ENCODE measurements at regions not wholly inside any gene's neighbourhood (a gene's known extent, or its start where the extent isn't known, plus 50 kb on each side); places are given as distances from the start of the nearest gene placed in this dataset.

DNA sequence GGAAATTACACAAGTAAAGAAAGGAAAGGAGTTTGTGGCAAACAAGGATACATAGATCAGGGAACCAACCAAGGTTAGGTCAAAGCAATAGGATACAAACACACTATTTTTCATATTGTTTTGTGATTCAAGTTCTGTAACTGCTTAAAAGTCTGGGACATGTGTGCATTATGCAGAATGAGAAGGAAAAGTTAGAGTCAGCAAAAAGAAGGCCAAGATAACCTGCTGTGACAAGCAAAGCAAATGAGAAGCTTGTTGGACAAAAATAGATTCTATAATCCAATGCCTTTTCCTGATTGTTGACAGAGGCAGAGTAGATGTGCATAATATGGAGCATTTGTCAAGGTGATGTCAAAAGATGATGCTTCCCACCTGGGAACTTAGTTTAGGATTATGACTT lies 556.0 kb upstream of the CXADR start:
- no peak overlapping the region for H3K4me3 ChIP-seq
- no peak overlapping the region for H3K27ac ChIP-seq
- no peaks in the 10 kb centered on the region for H3K27me3 ChIP-seq
- H3K4me1 ChIP-seq, result no peaks in the 10 kb centered on the region
- no peaks in the 10 kb centered on the region for H3K9me3 ChIP-seq (replicated peaks)
- H3K36me3 ChIP-seq, result no peaks in the 10 kb centered on the region
- no peak for DNase-seq

DNA sequence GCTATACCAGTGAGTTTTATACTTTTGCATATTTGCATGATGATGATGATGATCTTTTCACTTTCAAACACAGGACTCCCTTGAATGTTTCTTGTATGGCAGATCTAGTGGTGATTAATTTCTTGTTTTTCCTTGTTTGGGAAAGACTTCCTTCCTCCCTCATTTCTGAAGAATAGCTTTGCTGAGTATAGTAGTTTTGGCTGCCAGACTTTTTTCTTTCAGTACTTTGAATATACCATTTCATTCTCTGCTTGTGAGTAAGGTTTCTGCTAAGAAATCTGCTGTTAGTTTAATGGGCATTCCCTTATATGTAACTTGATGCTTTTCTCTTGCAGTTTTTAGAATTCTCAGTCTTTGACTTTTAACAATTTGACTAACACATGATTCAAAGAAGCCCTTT lies 547.4 kb upstream of the CXADR start:
- H3K4me3 ChIP-seq, result no peak overlapping the region
- H3K4me1 ChIP-seq, result no peaks in the 10 kb centered on the region
- no peaks in the 10 kb centered on the region for H3K27me3 ChIP-seq
- no peak overlapping the region for H3K27ac ChIP-seq
- DNase-seq, result no peak
- H3K9me3 ChIP-seq (replicated peaks), result no peaks in the 10 kb centered on the region
- H3K36me3 ChIP-seq, result no peaks in the 10 kb centered on the region

DNA sequence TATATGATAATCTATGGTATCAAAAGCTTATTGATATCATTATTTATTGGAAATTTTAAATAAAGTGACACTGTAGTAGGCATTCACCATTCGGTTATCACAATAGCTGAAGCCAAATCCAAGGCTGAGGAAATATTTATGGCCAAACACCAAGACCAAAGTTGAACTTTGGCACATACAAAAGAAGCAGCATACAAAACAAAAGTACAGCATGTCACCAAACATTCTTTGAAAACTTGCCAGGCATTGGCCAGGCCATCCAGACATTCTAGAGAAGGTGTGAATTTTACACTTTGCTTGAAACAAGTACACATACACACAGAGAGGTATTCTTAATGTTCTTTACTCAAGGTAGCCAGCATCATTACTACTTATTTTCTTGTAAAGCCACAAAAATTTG lies 544.4 kb upstream of the CXADR start:
- no peak for DNase-seq
- no peak overlapping the region for H3K4me3 ChIP-seq
- H3K36me3 ChIP-seq, result no peaks in the 10 kb centered on the region
- H3K27ac ChIP-seq, result no peak overlapping the region
- H3K9me3 ChIP-seq (replicated peaks), result 0 out of 2 replicates have a peak, but pooled peaks cover 2% of the 10 kb centered on the region
- peaks cover 2% of the 10 kb centered on the region; the same call in 1 of the 2 replicates for H3K4me1 ChIP-seq
- H3K27me3 ChIP-seq, result no peaks in the 10 kb centered on the region

DNA sequence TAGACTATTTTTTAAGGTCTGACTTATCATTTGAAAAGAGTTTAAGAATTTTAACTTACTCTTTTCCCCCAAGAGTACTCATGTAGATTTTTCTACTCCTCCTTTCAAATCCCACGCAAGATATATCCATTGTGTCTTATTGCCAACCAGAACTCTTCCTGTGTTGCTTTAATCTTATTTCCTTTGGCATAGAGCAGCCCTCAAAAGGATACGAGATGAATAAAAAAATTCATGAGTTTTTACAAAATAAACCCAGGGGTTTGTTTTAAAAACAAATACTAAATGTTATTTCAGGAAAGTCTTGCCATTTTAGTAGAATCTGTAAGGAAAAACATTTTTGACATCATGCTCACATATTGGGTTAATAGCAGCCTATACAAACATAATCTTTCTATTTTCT lies 543.2 kb upstream of the CXADR start:
- Histone ChIP-seq H3K4me1 (peaks cover 2% of the 10 kb centered on the region; the same call in 1 of the 2 replicates), H3K36me3 (no peaks in the 10 kb centered on the region), H3K9me3 (replicated peaks) (0 out of 2 replicates have a peak, but pooled peaks cover 3% of the 10 kb centered on the region), H3K27ac (no peak overlapping the region), H3K27me3 (no peaks in the 10 kb centered on the region), H3K4me3 (no peak overlapping the region)
- DNase-seq, result no peak

DNA sequence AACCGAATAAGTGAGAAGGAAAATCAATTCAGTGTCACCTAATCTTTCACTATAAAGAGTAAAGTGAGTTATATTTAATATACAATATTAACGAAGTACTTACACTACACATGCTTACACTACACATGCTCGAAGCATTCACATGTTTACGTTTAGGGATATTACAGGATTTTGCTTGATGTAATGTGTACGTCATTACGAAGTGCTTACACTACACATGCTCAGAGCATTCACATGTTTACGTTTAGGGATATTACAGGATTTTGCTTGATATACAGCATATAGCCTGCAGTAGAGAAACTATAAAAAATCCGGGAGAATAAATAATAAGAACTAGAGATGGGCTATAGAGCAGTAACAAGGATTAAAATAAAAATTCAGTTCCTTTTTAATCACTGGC lies 538.8 kb upstream of the CXADR start:
- DNase-seq, result no peak
- no peaks in the 10 kb centered on the region for H3K27me3 ChIP-seq
- H3K4me3 ChIP-seq, result no peak overlapping the region
- 0 out of 2 replicates have a peak, but pooled peaks cover 3% of the 10 kb centered on the region for H3K9me3 ChIP-seq (replicated peaks)
- no peak overlapping the region for H3K27ac ChIP-seq
- no peaks in the 10 kb centered on the region for H3K36me3 ChIP-seq
- H3K4me1 ChIP-seq, result peaks cover 2% of the 10 kb centered on the region; the same call in 1 of the 2 replicates

DNA sequence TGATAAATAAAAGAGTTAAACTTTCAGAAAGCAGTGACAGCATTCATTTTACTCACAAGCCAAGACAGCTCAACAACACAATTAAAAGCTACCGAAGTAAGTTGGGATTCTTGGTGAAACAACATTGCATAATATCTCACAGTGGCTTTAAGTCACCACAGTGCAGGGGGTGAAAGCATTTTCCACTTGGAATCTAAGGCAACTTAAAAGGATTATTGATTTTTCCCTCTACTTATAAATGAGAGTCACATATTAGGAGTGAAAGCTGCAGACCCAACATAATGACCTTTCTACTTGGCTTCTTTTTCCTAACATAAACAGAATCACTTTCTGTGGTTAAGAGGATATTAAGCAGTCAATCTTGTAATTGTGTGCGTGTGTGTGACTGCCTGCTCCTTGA lies 536.6 kb upstream of the CXADR start:
- DNase-seq, result peak in 1 of 2 experiments; percentile 13
- Histone ChIP-seq H3K4me1 (peaks cover 2% of the 10 kb centered on the region; the same call in 1 of the 2 replicates), H3K4me3 (no peak overlapping the region), H3K36me3 (no peaks in the 10 kb centered on the region), H3K27me3 (no peaks in the 10 kb centered on the region), H3K27ac (no peak overlapping the region), H3K9me3 (replicated peaks) (0 out of 2 replicates have a peak, but pooled peaks cover 3% of the 10 kb centered on the region)

DNA sequence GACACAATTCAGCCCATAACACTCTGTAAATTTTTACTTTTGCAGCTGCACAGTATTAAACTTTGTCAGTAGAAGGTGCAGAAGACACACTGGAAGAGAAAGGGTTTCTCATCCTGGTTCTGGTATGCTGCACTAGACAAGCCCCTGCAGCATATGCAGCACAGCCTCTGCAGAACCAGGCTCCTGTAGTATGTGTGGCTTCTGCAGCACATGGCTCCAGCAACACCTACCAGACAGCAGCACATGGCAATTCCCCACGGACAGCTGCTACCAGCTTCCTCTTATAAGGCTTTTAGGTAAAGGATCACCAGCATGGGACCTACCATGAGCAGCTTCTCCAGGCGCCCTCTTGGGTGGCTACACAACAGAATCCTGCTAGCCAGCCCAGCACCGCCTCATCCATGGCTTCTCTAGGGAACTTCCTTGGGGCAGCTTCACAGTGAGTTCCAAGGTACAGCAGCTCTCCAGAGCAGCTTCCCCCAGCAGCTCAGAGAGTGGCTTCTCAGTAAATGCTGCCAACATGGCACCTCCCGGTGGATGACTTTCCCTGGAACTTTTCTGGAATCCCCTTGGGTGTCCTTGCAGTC lies 534.4 kb upstream of the CXADR start:
- no peak overlapping the region for H3K4me3 ChIP-seq
- peak; percentile 7 to 35 for DNase-seq
- peaks cover under 1% of the 10 kb centered on the region; the same call in 1 of the 2 replicates for H3K4me1 ChIP-seq
- H3K36me3 ChIP-seq, result no peaks in the 10 kb centered on the region
- 0 out of 2 replicates have a peak, but pooled peaks cover 1% of the 10 kb centered on the region for H3K9me3 ChIP-seq (replicated peaks)
- H3K27me3 ChIP-seq, result no peaks in the 10 kb centered on the region
- no peak overlapping the region for H3K27ac ChIP-seq

DNA sequence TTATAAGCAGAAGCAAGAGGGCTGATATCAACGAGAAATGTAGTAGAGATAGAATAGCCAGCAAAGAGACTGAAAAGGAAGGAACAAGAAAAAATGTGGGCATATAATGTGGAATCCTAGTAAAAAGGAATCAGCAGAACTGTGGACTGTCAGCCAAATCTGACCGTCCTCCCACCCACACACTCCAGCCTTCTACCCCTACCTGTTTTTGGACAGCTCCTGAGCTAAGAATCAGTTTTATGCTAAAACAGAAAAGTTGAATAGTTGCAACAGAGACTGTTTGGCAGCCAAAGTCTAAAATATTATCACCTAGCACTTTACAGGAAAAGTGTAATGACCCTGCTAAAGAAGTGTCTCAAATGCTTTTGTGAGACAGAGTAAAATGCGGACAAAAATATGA lies 533.3 kb upstream of the CXADR start:
- H3K27me3 ChIP-seq, result no peaks in the 10 kb centered on the region
- no peak overlapping the region for H3K27ac ChIP-seq

DNA sequence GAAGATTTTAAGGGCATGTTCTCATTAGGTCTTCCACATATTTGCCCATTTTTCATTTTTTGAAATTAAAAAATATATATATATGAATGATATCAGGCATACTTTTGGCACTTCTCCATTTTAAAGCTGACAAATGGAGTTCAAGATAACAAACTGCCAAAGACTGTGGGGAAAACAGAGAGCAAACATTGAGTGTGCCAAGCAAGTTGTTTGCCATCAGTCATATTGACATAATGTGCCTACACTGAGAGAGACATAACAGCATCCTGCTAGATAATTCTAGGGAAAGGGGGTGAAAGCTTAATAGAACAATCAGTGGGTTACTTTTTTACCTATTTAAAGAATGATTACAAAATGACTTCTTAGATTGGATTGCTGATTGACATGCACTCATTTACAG lies 529.4 kb upstream of the CXADR start:
- DNase-seq, result no peak
- no peak overlapping the region for H3K4me3 ChIP-seq
- no peaks in the 10 kb centered on the region for H3K27me3 ChIP-seq
- no peaks in the 10 kb centered on the region for H3K9me3 ChIP-seq (replicated peaks)
- H3K4me1 ChIP-seq, result no peaks in the 10 kb centered on the region
- no peak overlapping the region for H3K27ac ChIP-seq
- no peaks in the 10 kb centered on the region for H3K36me3 ChIP-seq

More for the DNA sequence above, 533.3 kb upstream of the CXADR start:
- no peak overlapping the region for H3K4me3 ChIP-seq
- H3K9me3 ChIP-seq (replicated peaks), result no peaks in the 10 kb centered on the region
- no peaks in the 10 kb centered on the region for H3K36me3 ChIP-seq
- no peak for DNase-seq
- H3K4me1 ChIP-seq, result no peaks in the 10 kb centered on the region

DNA sequence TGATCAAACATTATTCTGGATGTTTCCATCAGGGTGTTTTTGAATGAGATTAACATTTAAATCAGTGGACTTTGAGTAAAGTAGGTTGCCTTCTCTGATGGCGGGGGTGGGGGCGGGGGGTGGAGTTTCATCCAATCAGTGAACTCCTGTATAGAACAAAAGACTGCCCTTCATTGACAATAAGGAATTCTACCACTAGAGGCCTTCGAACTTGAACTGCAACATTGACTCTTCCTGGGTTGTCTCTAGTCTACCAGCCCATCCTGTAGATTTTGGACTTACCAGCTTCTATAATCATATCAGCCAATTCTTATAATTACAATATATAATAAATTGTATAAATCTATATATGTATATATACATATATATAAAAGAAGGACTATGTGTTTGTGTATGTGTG lies 520.4 kb upstream of the CXADR start:
- no peak for DNase-seq
- H3K27ac ChIP-seq, result no peak overlapping the region
- H3K4me3 ChIP-seq, result no peak overlapping the region
- no peaks in the 10 kb centered on the region for H3K9me3 ChIP-seq (replicated peaks)
- H3K27me3 ChIP-seq, result no peaks in the 10 kb centered on the region
- H3K4me1 ChIP-seq, result no peaks in the 10 kb centered on the region
- H3K36me3 ChIP-seq, result no peaks in the 10 kb centered on the region

DNA sequence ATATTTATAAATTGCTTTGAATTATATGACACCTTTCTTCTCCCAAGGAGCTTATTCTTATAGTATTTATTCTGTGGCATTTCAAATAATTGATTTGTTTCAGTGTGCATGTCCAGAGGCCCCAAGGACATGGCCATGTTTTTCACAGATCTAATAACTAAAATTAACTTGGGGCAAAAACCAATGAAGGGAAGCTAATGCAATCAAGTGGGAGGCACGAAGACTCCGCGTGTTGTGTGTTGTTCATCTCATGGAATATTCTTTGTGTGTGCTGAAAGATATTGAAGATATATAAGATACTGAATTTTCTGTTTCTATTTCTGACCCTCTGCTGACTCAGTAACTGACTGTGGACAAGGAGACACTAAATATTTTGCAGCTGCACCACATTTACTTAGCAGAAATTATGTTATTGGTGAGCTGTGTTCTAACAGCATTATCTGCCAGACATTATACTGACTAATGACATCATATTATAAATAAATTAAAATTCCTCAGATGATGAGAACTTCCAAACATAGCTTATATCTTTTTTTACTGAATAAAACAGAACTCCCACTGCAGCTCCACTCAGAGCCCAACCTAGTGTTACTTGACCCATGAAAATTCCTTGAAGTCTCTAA lies 519.3 kb upstream of the CXADR start:
- Histone ChIP-seq H3K27me3 (no peaks in the 10 kb centered on the region), H3K4me3 (no peak overlapping the region), H3K27ac (no peak overlapping the region), H3K36me3 (no peaks in the 10 kb centered on the region), H3K9me3 (replicated peaks) (no peaks in the 10 kb centered on the region), H3K4me1 (no peaks in the 10 kb centered on the region)
- no peak for DNase-seq

DNA sequence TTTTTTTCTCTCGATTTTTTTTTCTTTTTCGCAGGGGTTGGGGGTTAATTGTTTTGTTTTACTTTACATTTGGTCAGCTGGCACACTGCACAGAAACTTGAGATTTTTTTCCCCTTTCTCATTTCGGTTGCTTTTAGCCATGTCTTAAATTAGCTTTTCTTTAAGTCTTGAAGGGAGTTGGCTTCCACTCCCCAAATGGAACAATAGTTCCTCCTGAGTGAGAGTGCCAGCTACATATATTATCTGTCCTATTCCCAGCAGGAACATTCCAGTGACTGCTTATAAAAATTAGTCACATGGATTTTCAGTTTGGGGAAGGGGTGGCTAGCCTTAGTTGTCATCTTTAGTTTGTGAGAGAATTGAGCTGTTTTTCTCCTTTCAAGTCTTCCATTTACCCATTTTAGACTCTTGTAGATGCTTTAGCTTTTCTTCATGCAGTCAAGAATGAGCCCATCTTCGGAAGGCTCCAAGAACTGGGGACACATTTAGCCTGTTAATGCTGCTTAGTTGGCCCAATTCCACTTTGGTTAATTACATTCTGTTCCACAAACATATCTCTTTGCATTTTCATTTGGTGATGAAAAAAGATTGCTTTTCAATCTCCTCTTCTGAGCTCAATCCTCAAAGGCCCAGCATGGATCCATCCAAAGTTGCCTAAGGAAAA lies 510.1 kb upstream of the CXADR start:
- H3K4me3 ChIP-seq, result no peak overlapping the region
- H3K36me3 ChIP-seq, result no peaks in the 10 kb centered on the region
- peak overlapping the region; percentile 30; the same call in 1 of the 2 replicates for H3K27ac ChIP-seq
- DNase-seq, result no peak
- H3K27me3 ChIP-seq, result no peaks in the 10 kb centered on the region
- H3K9me3 ChIP-seq (replicated peaks), result no peaks in the 10 kb centered on the region
- H3K4me1 ChIP-seq, result peaks cover 13% of the 10 kb centered on the region

DNA sequence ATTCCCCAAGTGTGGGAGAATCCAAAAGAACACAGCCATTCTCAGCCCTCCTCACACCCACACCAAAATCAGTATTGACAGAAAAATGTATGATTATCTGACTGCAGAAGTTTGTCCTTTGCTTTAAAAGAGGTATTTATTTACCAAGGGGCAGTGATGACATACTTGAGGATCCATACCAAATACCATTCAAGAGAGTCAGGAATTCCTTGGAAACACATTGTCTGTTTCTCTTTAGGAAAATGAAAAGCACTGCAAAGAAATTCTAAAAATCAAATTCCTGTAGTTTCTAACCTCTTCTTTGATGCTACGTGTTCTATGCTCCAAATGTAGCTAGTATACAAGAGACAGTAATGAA lies 509.6 kb upstream of the CXADR start:
- Histone ChIP-seq H3K27me3 (no peaks in the 10 kb centered on the region), H3K36me3 (no peaks in the 10 kb centered on the region), H3K9me3 (replicated peaks) (no peaks in the 10 kb centered on the region), H3K4me1 (peaks cover 13% of the 10 kb centered on the region), H3K27ac (peak overlapping the region; percentile 30), H3K4me3 (no peak overlapping the region)
- DNase-seq, result no peak

DNA sequence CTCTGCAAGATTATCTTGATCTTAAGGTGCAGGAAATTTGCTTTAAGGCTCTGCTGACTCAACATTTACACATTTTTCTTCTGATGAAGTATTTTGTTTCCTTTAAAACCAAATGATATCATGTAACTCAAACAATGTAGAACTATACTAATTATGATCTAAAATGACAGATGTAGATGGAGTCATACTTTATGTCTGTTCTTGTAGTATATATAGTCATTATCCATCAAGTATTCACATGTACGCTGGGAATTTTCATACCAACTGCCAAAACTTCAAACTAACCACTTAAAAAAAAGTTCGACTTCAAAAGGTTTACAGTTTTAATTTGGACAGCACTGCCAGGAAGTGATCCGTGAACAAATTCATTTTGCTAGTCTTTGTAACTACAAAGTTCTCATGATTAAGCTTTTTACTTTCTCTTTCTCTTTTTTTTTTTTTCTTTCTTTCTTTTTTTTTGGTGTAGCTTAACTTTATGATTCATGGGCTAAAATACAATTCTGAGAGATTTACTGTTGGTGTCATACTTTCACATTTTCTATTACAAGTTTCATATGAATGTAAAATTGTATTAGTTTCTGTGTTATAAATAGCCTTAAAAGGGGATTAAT lies 509.0 kb upstream of the CXADR start:
- Histone ChIP-seq H3K27ac (peak overlapping the region; percentile 30), H3K4me1 (peaks cover 13% of the 10 kb centered on the region), H3K9me3 (replicated peaks) (no peaks in the 10 kb centered on the region), H3K27me3 (no peaks in the 10 kb centered on the region), H3K4me3 (no peak overlapping the region), H3K36me3 (no peaks in the 10 kb centered on the region)
- peak in 1 of 2 experiments; percentile 16 for DNase-seq

DNA sequence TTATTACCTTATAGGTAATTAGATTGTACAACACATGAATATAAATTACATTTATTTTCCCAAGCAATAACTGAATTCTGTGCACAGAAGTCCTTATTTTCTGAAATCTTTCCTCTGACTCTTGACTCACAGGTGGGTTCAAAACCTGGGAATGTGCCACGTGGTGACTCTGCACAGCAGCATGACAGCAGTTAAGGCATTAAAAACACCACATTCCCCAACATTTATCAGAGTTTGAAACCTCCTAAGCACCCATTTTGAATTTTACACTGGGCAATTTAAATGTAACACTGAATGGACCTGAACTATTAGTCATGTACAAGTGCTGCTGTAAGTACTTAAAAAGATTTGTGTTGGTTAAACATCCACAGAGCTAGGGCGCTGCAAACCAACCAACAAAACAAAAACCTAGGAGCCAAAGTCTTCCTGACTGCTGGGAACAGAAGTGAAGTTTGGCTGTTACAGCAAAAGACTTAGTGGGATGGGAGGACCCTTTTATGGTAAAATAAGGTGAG lies 480.6 kb upstream of the CXADR start:
- Histone ChIP-seq H3K36me3 (no peaks in the 10 kb centered on the region), H3K27ac (no peak overlapping the region), H3K4me3 (no peak overlapping the region), H3K9me3 (replicated peaks) (no peaks in the 10 kb centered on the region; the same call in 1 of the 2 replicates), H3K4me1 (no peaks in the 10 kb centered on the region), H3K27me3 (no peaks in the 10 kb centered on the region)
- DNase-seq, result no peak
